ENCODE measurements at regions not wholly inside any gene's neighbourhood (a gene's known extent, or its start where the extent isn't known, plus 50 kb on each side); places are given as distances from the start of the nearest gene placed in this dataset.

DNA sequence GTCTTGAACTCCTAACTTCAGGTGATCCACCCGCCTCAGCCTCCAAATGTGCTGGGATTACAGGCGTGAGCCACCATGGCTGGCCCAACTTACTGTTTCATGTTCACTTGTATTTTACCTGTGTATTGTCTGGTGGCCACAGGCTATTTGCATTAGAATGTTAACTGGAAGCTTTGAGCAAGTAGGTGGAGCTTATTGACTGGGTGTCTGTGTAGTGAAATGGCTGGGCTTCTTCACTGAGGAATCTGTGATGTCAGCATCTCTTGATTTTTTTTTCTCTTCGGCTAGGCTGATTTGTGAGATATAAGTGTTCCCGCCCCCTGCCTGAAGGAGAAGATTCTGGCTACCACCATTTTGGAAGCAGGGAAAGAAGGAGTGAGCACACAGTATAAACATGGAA is 237.8 kb upstream of the PEX5L start:
- DNase-seq (ENCODE audit: unreplicated experiment), result no peak
- CTCF ChIA-PET, result no interaction called here
- Mint-ChIP-seq H3K27ac (ENCODE audit: low read depth, unreplicated experiment) (no peak overlapping the region), H3K36me3 (ENCODE audit: insufficient read depth, unreplicated experiment) (no peaks in the 10 kb centered on the region), H3K4me3 (ENCODE audit: unreplicated experiment) (no peak overlapping the region), H3K27me3 (ENCODE audit: insufficient read depth, unreplicated experiment) (no peaks in the 10 kb centered on the region), H3K4me1 (ENCODE audit: insufficient read depth, unreplicated experiment) (peaks cover 23% of the 10 kb centered on the region), H3K9me3 (ENCODE audit: unreplicated experiment) (peaks cover 8% of the 10 kb centered on the region)
- POLR2A ChIA-PET, result no interaction called here
- intact Hi-C loops (cut with micrococcal nuclease), result no loop called here
- TF ChIP-seq, protein P1, sequence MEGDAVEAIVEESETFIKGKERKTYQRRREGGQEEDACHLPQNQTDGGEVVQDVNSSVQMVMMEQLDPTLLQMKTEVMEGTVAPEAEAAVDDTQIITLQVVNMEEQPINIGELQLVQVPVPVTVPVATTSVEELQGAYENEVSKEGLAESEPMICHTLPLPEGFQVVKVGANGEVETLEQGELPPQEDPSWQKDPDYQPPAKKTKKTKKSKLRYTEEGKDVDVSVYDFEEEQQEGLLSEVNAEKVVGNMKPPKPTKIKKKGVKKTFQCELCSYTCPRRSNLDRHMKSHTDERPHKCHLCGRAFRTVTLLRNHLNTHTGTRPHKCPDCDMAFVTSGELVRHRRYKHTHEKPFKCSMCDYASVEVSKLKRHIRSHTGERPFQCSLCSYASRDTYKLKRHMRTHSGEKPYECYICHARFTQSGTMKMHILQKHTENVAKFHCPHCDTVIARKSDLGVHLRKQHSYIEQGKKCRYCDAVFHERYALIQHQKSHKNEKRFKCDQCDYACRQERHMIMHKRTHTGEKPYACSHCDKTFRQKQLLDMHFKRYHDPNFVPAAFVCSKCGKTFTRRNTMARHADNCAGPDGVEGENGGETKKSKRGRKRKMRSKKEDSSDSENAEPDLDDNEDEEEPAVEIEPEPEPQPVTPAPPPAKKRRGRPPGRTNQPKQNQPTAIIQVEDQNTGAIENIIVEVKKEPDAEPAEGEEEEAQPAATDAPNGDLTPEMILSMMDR (IDR thresholded peaks at IDR 0.05; ENCODE audit: unreplicated experiment), result no peak
- no TSS peak for BruUV-seq (replicated peaks)

DNA sequence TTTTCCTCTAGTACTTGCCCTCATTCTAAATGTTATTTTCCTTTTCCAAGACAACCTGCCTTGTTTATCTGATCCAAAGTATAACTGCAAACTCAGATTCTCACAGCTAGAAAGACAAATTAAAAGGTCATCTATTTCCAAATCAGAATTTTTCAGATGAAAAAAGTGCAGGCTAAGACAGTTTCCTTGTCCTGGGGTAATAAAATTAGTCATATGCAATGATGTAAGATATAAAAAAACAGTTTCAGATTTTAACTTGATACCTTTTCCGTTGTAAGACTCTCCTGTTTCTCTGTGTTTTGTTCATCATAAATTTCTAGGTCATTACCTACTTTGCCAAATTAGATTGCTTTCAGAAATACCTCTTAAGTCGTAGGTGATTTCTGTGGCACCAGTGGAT is 238.4 kb upstream of the PEX5L start:
- H3K27me3 Mint-ChIP-seq (ENCODE audit: insufficient read depth, unreplicated experiment), result no peaks in the 10 kb centered on the region
- CTCF ChIA-PET, result no interaction called here
- peak; percentile 42 for DNase-seq (ENCODE audit: unreplicated experiment)
- no peaks in the 10 kb centered on the region for H3K36me3 Mint-ChIP-seq (ENCODE audit: insufficient read depth, unreplicated experiment)
- H3K27ac Mint-ChIP-seq (ENCODE audit: low read depth, unreplicated experiment), result no peak overlapping the region
- peaks cover 8% of the 10 kb centered on the region for H3K9me3 Mint-ChIP-seq (ENCODE audit: unreplicated experiment)
- TF ChIP-seq, protein P1 (IDR thresholded peaks at IDR 0.05; ENCODE audit: unreplicated experiment), result no peak
- peaks cover 23% of the 10 kb centered on the region for H3K4me1 Mint-ChIP-seq (ENCODE audit: insufficient read depth, unreplicated experiment)
- POLR2A ChIA-PET, result no interaction called here
- BruUV-seq (replicated peaks), result no TSS peak
- intact Hi-C loops (cut with micrococcal nuclease), result no loop called here
- no peak overlapping the region for H3K4me3 Mint-ChIP-seq (ENCODE audit: unreplicated experiment)

DNA sequence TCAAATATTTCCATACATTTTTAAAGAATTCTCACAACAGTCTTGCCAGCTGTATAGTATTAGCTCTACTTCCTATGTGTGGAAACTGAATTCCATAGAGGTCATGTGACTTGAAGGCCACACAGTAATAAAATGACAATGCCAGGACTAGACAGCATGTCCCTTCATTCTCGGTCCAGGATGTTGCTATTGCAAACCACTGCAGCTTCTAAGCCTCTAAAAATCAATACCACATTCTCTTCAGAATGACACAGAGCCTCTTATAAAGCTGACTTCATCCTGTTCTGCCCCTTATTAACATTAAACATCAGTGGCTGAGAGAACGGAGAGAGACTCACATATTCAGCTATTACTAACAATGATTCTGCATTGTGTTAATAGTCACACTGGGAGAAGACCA is 240.3 kb upstream of the PEX5L start:
- Mint-ChIP-seq H3K4me1 (ENCODE audit: insufficient read depth, unreplicated experiment) (peaks cover 23% of the 10 kb centered on the region), H3K27me3 (ENCODE audit: insufficient read depth, unreplicated experiment) (no peaks in the 10 kb centered on the region), H3K9me3 (ENCODE audit: unreplicated experiment) (peaks cover 3% of the 10 kb centered on the region), H3K36me3 (ENCODE audit: insufficient read depth, unreplicated experiment) (no peaks in the 10 kb centered on the region), H3K4me3 (ENCODE audit: unreplicated experiment) (no peak overlapping the region), H3K27ac (ENCODE audit: low read depth, unreplicated experiment) (no peak overlapping the region)
- no peak for DNase-seq (ENCODE audit: unreplicated experiment)
- BruUV-seq (replicated peaks), result no TSS peak
- ChIA-PET CTCF (no interaction called here), POLR2A (no interaction called here)
- TF ChIP-seq, protein P1 (IDR thresholded peaks at IDR 0.05; ENCODE audit: unreplicated experiment), result no peak
- intact Hi-C loops (cut with micrococcal nuclease), result no loop called here

DNA sequence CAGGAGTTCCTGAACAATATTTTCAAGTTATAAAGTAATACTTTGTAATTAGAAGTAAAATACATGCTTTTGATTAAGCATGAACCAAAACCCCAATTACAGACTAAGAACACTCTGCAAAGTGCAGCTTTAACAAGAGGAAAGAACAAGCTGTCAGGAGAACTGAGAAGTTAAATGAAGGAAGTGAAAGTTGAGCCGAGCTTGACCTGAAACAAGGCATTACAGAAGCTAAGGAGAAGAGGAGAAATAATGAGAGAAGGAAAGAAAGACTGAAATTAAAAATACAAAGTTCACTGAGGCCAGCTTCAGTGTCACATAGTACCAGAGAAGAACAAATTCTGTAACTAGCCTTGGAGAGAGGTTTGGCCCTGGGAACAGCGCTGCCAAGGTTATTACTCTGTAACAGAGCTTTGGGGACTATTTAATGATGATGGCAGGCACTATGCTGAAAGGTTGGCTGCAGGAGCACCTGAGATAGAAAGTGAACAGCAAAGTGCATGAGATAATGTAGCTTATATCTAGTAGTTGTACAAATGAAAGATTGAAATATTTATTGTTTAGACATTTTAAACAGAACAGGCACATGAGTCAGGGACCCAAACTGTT is 241.9 kb upstream of the PEX5L start:
- H3K9me3 Mint-ChIP-seq (ENCODE audit: unreplicated experiment), result no peaks in the 10 kb centered on the region
- intact Hi-C loops (cut with micrococcal nuclease), result no loop called here
- no TSS peak for BruUV-seq (replicated peaks)
- H3K4me1 Mint-ChIP-seq (ENCODE audit: insufficient read depth, unreplicated experiment), result peaks cover 33% of the 10 kb centered on the region
- no peaks in the 10 kb centered on the region for H3K36me3 Mint-ChIP-seq (ENCODE audit: insufficient read depth, unreplicated experiment)
- no peak overlapping the region for H3K4me3 Mint-ChIP-seq (ENCODE audit: unreplicated experiment)
- no peak for DNase-seq (ENCODE audit: unreplicated experiment)
- no peak overlapping the region for H3K27ac Mint-ChIP-seq (ENCODE audit: low read depth, unreplicated experiment)
- H3K27me3 Mint-ChIP-seq (ENCODE audit: insufficient read depth, unreplicated experiment), result no peaks in the 10 kb centered on the region
- POLR2A ChIA-PET, result no interaction called here
- CTCF ChIA-PET, result interaction anchor here (0.9 kb wide), 1 partner anchor 16 kb away, joined by 3 read pairs; no protein-coding TSS in a partner anchor
- TF ChIP-seq, protein P1 (IDR thresholded peaks at IDR 0.05; ENCODE audit: unreplicated experiment), result no peak

All from MCF 10A (cell line).